ENCODE measurements at regions not wholly inside any gene's neighbourhood (a gene's known extent, or its start where the extent isn't known, plus 50 kb on each side); places are given as distances from the start of the nearest gene placed in this dataset.

GRCh38 chr2:4370422-4371090 is 667.2 kb downstream of the DCDC2C start:
- H3K36me3 ChIP-seq (ENCODE audit: control insufficient read depth, insufficient read depth, low read length) = no peaks in the 10 kb centered on the region
- no peak overlapping the region for H3K9ac ChIP-seq (ENCODE audit: low read length)
- H3K27ac ChIP-seq (ENCODE audit: low read depth, low read length) = no peak overlapping the region
- H3K27me3 ChIP-seq (ENCODE audit: control insufficient read depth, insufficient read depth, low read length) = no peaks in the 10 kb centered on the region
- no peak overlapping the region for H3K4me3 ChIP-seq (ENCODE audit: low read length)
- no peaks in the 10 kb centered on the region for H3K4me1 ChIP-seq (ENCODE audit: control insufficient read depth, insufficient read depth, low read length)

DNA sequence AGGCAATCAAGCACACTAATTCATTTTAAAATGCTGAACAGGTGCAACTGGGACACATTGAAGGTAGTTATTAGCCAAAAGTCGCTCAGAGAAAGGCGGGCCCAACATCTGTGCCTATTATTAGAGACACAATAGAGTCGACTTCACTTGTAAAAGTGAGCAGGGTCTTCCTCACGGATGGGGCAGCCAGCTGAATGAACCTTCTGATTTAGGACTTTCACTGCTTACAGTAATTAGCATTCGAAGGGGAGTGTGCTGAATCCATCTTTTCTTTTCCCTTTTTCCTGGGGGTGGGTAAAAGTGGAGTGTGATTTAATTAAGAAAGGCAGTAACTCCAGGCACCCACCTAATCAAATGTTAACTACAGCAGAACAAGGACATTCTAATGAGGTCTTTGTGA is 677.7 kb downstream of the DCDC2C start:
- no peaks in the 10 kb centered on the region for H3K27me3 ChIP-seq (ENCODE audit: control insufficient read depth, insufficient read depth, low read length)
- no peaks in the 10 kb centered on the region for H3K4me1 ChIP-seq (ENCODE audit: control insufficient read depth, insufficient read depth, low read length)
- no peaks in the 10 kb centered on the region for H3K36me3 ChIP-seq (ENCODE audit: control insufficient read depth, insufficient read depth, low read length)
- H3K4me3 ChIP-seq (ENCODE audit: low read length) = no peak overlapping the region
- no peak overlapping the region for H3K27ac ChIP-seq (ENCODE audit: low read depth, low read length)
- H3K9ac ChIP-seq (ENCODE audit: low read length) = no peak overlapping the region

- Histone ChIP-seq H3K36me3 (ENCODE audit: control insufficient read depth, insufficient read depth, low read length) (no peaks in the 10 kb centered on the region), H3K4me1 (ENCODE audit: control insufficient read depth, insufficient read depth, low read length) (no peaks in the 10 kb centered on the region), H3K9ac (ENCODE audit: low read length) (no peak overlapping the region), H3K4me3 (ENCODE audit: low read length) (no peak overlapping the region), H3K27ac (ENCODE audit: low read depth, low read length) (no peak overlapping the region), H3K27me3 (ENCODE audit: control insufficient read depth, insufficient read depth, low read length) (no peaks in the 10 kb centered on the region)
Observed at GRCh38 chr2:4381773-4382172, 678.4 kb downstream of the DCDC2C start.

GRCh38 chr2:4391013-4391412 is 687.6 kb downstream of the DCDC2C start:
- Histone ChIP-seq H3K4me1 (ENCODE audit: control insufficient read depth, insufficient read depth, low read length) (no peaks in the 10 kb centered on the region), H3K27ac (ENCODE audit: low read depth, low read length) (no peak overlapping the region), H3K4me3 (ENCODE audit: low read length) (no peak overlapping the region), H3K36me3 (ENCODE audit: control insufficient read depth, insufficient read depth, low read length) (no peaks in the 10 kb centered on the region), H3K9ac (ENCODE audit: low read length) (no peak overlapping the region), H3K27me3 (ENCODE audit: control insufficient read depth, insufficient read depth, low read length) (no peaks in the 10 kb centered on the region)

- no peaks in the 10 kb centered on the region for H3K4me1 ChIP-seq (ENCODE audit: control insufficient read depth, insufficient read depth, low read length)
- no peaks in the 10 kb centered on the region for H3K27me3 ChIP-seq (ENCODE audit: control insufficient read depth, insufficient read depth, low read length)
- no peak overlapping the region for H3K9ac ChIP-seq (ENCODE audit: low read length)
- H3K27ac ChIP-seq (ENCODE audit: low read depth, low read length) = no peak overlapping the region
- no peak overlapping the region for H3K4me3 ChIP-seq (ENCODE audit: low read length)
- H3K36me3 ChIP-seq (ENCODE audit: control insufficient read depth, insufficient read depth, low read length) = no peaks in the 10 kb centered on the region
Observed at GRCh38 chr2:4404363-4404762, 701.0 kb downstream of the DCDC2C start.

- H3K4me1 ChIP-seq (ENCODE audit: control insufficient read depth, insufficient read depth, low read length) = no peaks in the 10 kb centered on the region
- no peaks in the 10 kb centered on the region for H3K36me3 ChIP-seq (ENCODE audit: control insufficient read depth, insufficient read depth, low read length)
- no peak overlapping the region for H3K27ac ChIP-seq (ENCODE audit: low read depth, low read length)
- no peak overlapping the region for H3K4me3 ChIP-seq (ENCODE audit: low read length)
- no peaks in the 10 kb centered on the region for H3K27me3 ChIP-seq (ENCODE audit: control insufficient read depth, insufficient read depth, low read length)
- H3K9ac ChIP-seq (ENCODE audit: low read length) = no peak overlapping the region
Observed at GRCh38 chr2:4408321-4408720, 704.9 kb downstream of the DCDC2C start.

- Histone ChIP-seq H3K9ac (ENCODE audit: low read length) (no peak overlapping the region), H3K27ac (ENCODE audit: low read depth, low read length) (no peak overlapping the region), H3K27me3 (ENCODE audit: control insufficient read depth, insufficient read depth, low read length) (no peaks in the 10 kb centered on the region), H3K4me3 (ENCODE audit: low read length) (no peak overlapping the region), H3K36me3 (ENCODE audit: control insufficient read depth, insufficient read depth, low read length) (no peaks in the 10 kb centered on the region), H3K4me1 (ENCODE audit: control insufficient read depth, insufficient read depth, low read length) (no peaks in the 10 kb centered on the region)
Observed at GRCh38 chr2:4412637-4413187, 709.3 kb downstream of the DCDC2C start.

DNA sequence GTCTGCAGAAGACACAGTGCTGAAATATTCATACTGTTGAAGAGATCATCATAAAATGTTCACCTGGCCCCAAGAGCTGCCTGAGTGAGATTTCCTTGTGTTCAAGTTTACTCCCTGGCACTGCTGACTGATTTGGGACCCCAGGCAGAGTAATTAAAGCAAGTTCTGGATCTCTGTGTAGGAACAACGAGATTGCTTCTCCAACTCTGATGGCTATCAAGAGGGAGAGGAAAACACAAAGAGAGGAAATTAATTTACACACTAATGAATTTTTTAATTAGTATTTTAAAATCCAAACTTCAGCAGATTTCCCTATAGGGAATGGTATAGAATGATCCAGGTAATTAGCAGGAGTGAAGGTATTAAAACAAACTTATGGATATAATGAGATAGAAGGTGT is 711.8 kb downstream of the DCDC2C start:
- Histone ChIP-seq H3K36me3 (ENCODE audit: control insufficient read depth, insufficient read depth, low read length) (no peaks in the 10 kb centered on the region), H3K27me3 (ENCODE audit: control insufficient read depth, insufficient read depth, low read length) (no peaks in the 10 kb centered on the region), H3K27ac (ENCODE audit: low read depth, low read length) (no peak overlapping the region), H3K9ac (ENCODE audit: low read length) (no peak overlapping the region), H3K4me3 (ENCODE audit: low read length) (no peak overlapping the region), H3K4me1 (ENCODE audit: control insufficient read depth, insufficient read depth, low read length) (no peaks in the 10 kb centered on the region)

- no peak overlapping the region for H3K9ac ChIP-seq (ENCODE audit: low read length)
- no peaks in the 10 kb centered on the region for H3K4me1 ChIP-seq (ENCODE audit: control insufficient read depth, insufficient read depth, low read length)
- no peak overlapping the region for H3K4me3 ChIP-seq (ENCODE audit: low read length)
- no peaks in the 10 kb centered on the region for H3K27me3 ChIP-seq (ENCODE audit: control insufficient read depth, insufficient read depth, low read length)
- H3K36me3 ChIP-seq (ENCODE audit: control insufficient read depth, insufficient read depth, low read length) = no peaks in the 10 kb centered on the region
- no peak overlapping the region for H3K27ac ChIP-seq (ENCODE audit: low read depth, low read length)
Observed at GRCh38 chr2:4415810-4416413, 712.5 kb downstream of the DCDC2C start.

DNA sequence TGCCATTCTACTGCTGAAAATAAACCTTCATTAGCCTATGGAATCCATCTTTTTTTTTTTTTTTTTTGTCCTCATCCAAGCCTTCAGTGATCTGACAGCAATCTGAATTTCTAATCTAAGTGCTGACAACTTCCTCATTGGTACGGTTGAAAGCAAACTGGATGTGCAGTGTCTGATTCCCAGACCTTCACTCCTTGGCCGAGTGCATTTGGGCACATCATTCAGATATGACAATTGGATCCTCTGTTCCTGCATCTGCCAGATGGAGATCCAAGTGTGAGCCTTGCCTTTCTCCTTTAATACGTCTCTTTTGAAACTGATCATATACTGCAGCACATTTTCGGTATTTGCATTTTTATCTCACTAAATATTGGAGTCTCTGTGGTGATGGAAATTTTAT is 713.1 kb downstream of the DCDC2C start:
- H3K4me1 ChIP-seq (ENCODE audit: control insufficient read depth, insufficient read depth, low read length) = no peaks in the 10 kb centered on the region
- no peak overlapping the region for H3K9ac ChIP-seq (ENCODE audit: low read length)
- H3K36me3 ChIP-seq (ENCODE audit: control insufficient read depth, insufficient read depth, low read length) = no peaks in the 10 kb centered on the region
- H3K27ac ChIP-seq (ENCODE audit: low read depth, low read length) = no peak overlapping the region
- H3K27me3 ChIP-seq (ENCODE audit: control insufficient read depth, insufficient read depth, low read length) = no peaks in the 10 kb centered on the region
- H3K4me3 ChIP-seq (ENCODE audit: low read length) = no peak overlapping the region

DNA sequence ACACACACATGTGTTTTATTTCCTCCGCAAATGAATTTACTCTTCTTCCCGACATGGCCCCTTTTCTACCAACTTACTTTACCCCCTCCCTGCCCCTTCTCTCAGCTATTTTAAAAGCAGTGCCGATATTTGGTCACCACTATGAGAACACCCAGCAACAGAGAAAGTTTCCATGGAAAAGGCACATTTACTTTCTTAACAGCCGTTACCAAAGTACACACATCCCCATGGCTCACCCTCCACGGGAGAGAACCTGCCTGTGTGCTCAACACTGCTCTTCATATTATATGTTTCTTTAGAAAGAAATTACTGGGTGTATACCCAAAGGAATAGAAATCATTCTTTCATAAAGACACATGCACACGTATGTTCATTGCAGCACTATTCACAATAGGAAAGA is 714.4 kb downstream of the DCDC2C start:
- H3K4me3 ChIP-seq (ENCODE audit: low read length) = no peak overlapping the region
- no peaks in the 10 kb centered on the region for H3K4me1 ChIP-seq (ENCODE audit: control insufficient read depth, insufficient read depth, low read length)

DNA sequence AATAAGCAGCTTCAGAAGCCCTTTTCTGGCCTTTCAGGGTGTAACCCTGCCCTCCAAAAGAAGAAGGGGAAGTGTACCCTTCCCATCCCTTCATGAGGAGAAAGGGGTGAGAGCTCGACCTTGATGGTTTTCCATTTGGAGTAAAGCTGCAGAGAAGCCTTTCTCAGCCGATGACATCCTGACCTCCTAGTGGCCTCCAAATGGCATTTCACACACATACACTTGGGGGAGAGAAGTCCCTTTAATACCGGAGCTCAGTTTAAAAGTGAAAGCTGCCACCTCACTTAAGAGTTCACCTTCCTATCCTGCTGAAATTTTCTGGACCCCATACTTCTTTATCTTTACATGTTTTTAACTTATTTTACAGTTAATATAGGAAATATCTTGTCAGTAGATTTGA is 716.7 kb downstream of the DCDC2C start:
- H3K9ac ChIP-seq (ENCODE audit: low read length) = no peak overlapping the region
- H3K4me3 ChIP-seq (ENCODE audit: low read length) = no peak overlapping the region
- no peaks in the 10 kb centered on the region for H3K27me3 ChIP-seq (ENCODE audit: control insufficient read depth, insufficient read depth, low read length)
- no peak overlapping the region for H3K27ac ChIP-seq (ENCODE audit: low read depth, low read length)
- no peaks in the 10 kb centered on the region for H3K4me1 ChIP-seq (ENCODE audit: control insufficient read depth, insufficient read depth, low read length)
- no peaks in the 10 kb centered on the region for H3K36me3 ChIP-seq (ENCODE audit: control insufficient read depth, insufficient read depth, low read length)

More for the DNA sequence above, 714.4 kb downstream of the DCDC2C start:
- H3K27ac ChIP-seq (ENCODE audit: low read depth, low read length) = no peak overlapping the region
- no peaks in the 10 kb centered on the region for H3K36me3 ChIP-seq (ENCODE audit: control insufficient read depth, insufficient read depth, low read length)
- no peak overlapping the region for H3K9ac ChIP-seq (ENCODE audit: low read length)
- no peaks in the 10 kb centered on the region for H3K27me3 ChIP-seq (ENCODE audit: control insufficient read depth, insufficient read depth, low read length)

DNA sequence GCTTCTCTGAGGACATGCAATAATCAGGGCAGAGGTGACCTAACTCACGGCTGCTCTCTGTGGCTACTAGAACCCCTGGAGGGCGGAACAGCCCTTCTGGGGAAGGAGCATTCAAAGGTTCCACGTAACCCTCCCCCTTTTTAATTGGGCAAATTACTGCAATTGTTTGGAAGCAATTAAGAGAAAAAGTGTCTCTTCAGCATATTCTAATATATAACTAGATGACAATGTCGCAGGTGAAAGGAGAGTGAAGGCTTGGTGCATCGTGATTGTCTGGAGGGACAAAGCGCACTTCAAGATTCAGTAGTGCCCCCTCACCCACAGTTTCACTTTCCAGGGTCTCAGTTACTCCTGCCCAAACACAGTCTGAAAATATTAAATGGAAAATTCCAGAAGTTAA is 720.8 kb downstream of the DCDC2C start:
- Histone ChIP-seq H3K4me3 (ENCODE audit: low read length) (no peak overlapping the region), H3K27ac (ENCODE audit: low read depth, low read length) (no peak overlapping the region), H3K36me3 (ENCODE audit: control insufficient read depth, insufficient read depth, low read length) (no peaks in the 10 kb centered on the region), H3K27me3 (ENCODE audit: control insufficient read depth, insufficient read depth, low read length) (no peaks in the 10 kb centered on the region), H3K9ac (ENCODE audit: low read length) (no peak overlapping the region), H3K4me1 (ENCODE audit: control insufficient read depth, insufficient read depth, low read length) (no peaks in the 10 kb centered on the region)

Data from rectal smooth muscle tissue (tissue), 1 donor.